Endothelial cell of umbilical vein (primary cell): ENCODE measurements at regions not wholly inside any gene's neighbourhood (a gene's known extent, or its start where the extent isn't known, plus 50 kb on each side); places are given as distances from the start of the nearest gene placed in this dataset.

Experiments used
- BruUV-seq: library from RNA; stranded (reverse); fragments of 400-500 nt; replicated peaks from 2 replicates; lab custom pipeline; 2021; lab: Mats Ljungman, UMichigan
- CTCF ChIA-PET: fragments of 300-600, 350-600 bp; sonication (Branson Sonifier 250); formaldehyde crosslinking; loops from one replicate; lab custom pipeline; 2021; ENCODE audit warnings: antibody characterized with exemption, inconsistent platforms; lab: Charles Lee
- POLR2A ChIA-PET: fragments of 300-600, 350-600 bp; sonication (Branson Sonifier 250); formaldehyde crosslinking; loops from one replicate; lab custom pipeline; 2021; ENCODE audit warnings: antibody characterized with exemption, inconsistent platforms; lab: Charles Lee
- DNase-seq: peaks from one replicate; pipeline ENCODE4 v3.0.0-alpha.2; 2011; ENCODE audit warnings: low read depth, low spot score
- FAIRE-seq: peaks from 2 replicates; lab custom pipeline; 2011; peaks lifted over from hg19 to GRCh38; lab: Jason Lieb, UNC
- H2AFZ ChIP-seq: 2 replicates; pipeline ENCODE4 v1.6.0; 2012; ENCODE audit warnings: low read depth, low read length, control low read depth, inconsistent platforms
- H3K27ac ChIP-seq: 2 replicates; pipeline ENCODE4 v1.5.1; 2011; ENCODE audit warnings: low read depth, mild to moderate bottlenecking, control low read depth, low read length, moderate library complexity; ENCODE audit not compliant: insufficient read depth
- H3K27me3 ChIP-seq, 2 experiments: 2 replicates each; pipeline versions ENCODE4 v1.6.0 to v1.6.1; 2011; ENCODE audit warnings: low read length in 2 of 2, mixed read lengths in 1 of 2; ENCODE audit not compliant: control insufficient read depth in 2 of 2, insufficient read depth in 2 of 2
- H3K36me3 ChIP-seq, 2 experiments: 2 replicates in 1 of 2; 3 replicates in 1 of 2; pipeline ENCODE4 v1.5.1; 2011; ENCODE audit warnings: low read length in 2 of 2, mild to moderate bottlenecking in 1 of 2, moderate library complexity in 1 of 2; ENCODE audit not compliant: control insufficient read depth in 2 of 2, insufficient read depth in 2 of 2; ENCODE audit errors: extremely low read depth in 1 of 2
- H3K4me1 ChIP-seq: 3 replicates; pipeline ENCODE4 v1.5.1; 2011; ENCODE audit warnings: mild to moderate bottlenecking, low read length; ENCODE audit not compliant: control insufficient read depth, insufficient read depth; ENCODE audit errors: extremely low read depth
- H3K4me2 ChIP-seq: 2 replicates; pipeline ENCODE4 v1.6.1; 2011; ENCODE audit warnings: low read length, control low read depth, mixed read lengths; ENCODE audit not compliant: insufficient read depth
- H3K4me3 ChIP-seq, 3 experiments: fragments of 200-600 bp in 1 of 3; sonication (generic), shearing (Covaris generic) in 1 of 3; replicated peaks in 1 of 3; 2 replicates each; pipeline ENCODE4 v1.5.1; 2011 to 2016; ENCODE audit warnings: control low read depth in 3 of 3, low read length in 3 of 3, mild to moderate bottlenecking in 2 of 3, inconsistent platforms in 1 of 3, low read depth in 1 of 3, moderate library complexity in 1 of 3; ENCODE audit not compliant: insufficient read depth in 1 of 3
- H3K79me2 ChIP-seq: 2 replicates; pipeline ENCODE4 v1.6.0; 2012; ENCODE audit warnings: low read length, inconsistent platforms; ENCODE audit not compliant: control insufficient read depth, insufficient read depth
- H3K9ac ChIP-seq: replicated peaks from 2 replicates; pipeline ENCODE3; 2011; ENCODE audit warnings: low read length, control low read depth; ENCODE audit not compliant: insufficient read depth; ENCODE audit errors: extremely low read depth
- H3K9me1 ChIP-seq: replicated peaks from 3 replicates; pipeline ENCODE4 v1.6.0; 2011; ENCODE audit warnings: mild to moderate bottlenecking, low read length; ENCODE audit not compliant: control insufficient read depth, insufficient read depth; ENCODE audit errors: extremely low read depth
- H3K9me3 ChIP-seq: replicated peaks from 2 replicates; pipeline ENCODE4 v1.5.1; 2012; ENCODE audit warnings: low read length, inconsistent platforms; ENCODE audit not compliant: control insufficient read depth, insufficient read depth
- H4K20me1 ChIP-seq: replicated peaks from 2 replicates; pipeline ENCODE3; 2011; ENCODE audit warnings: mild to moderate bottlenecking, low read length; ENCODE audit not compliant: control insufficient read depth, insufficient read depth; ENCODE audit errors: extremely low read depth
- CTCF ChIP-seq, 2 donors: IDR thresholded peaks; 1 replicate in 1 of 2; 2 replicates in 1 of 2; pipeline ENCODE4 v1.5.1; 2011; ENCODE audit warnings: low read length in 2 of 2, mild to moderate bottlenecking in 2 of 2, moderate library complexity in 2 of 2, control low read depth in 1 of 2, inconsistent platforms in 1 of 2, low read depth in 1 of 2; ENCODE audit not compliant: insufficient read depth in 1 of 2; ENCODE audit errors: extremely low read depth in 1 of 2
- EZH2 ChIP-seq: IDR thresholded peaks from 2 replicates; pipeline ENCODE4 v1.6.1; 2012; ENCODE audit warnings: borderline replicate concordance, low read depth, mild to moderate bottlenecking, moderate library complexity, low read length, inconsistent platforms; ENCODE audit not compliant: severe bottlenecking
- FOS ChIP-seq: IDR thresholded peaks from 2 replicates; pipeline ENCODE4 v1.6.1; 2011; ENCODE audit warnings: mild to moderate bottlenecking, low read length, moderate library complexity, borderline replicate concordance; ENCODE audit not compliant: insufficient read depth
- GATA2 ChIP-seq: IDR thresholded peaks from 2 replicates; pipeline ENCODE4 v1.7.0; 2011; ENCODE audit warnings: low read depth, mild to moderate bottlenecking, moderate library complexity, mixed read lengths, low read length; ENCODE audit not compliant: insufficient read length, insufficient read depth
- JUN ChIP-seq: IDR thresholded peaks from 2 replicates; pipeline ENCODE4 v1.6.1; 2011; ENCODE audit warnings: borderline replicate concordance, low read depth; ENCODE audit not compliant: insufficient read length, insufficient read depth
- MYC ChIP-seq: IDR thresholded peaks from one replicate; pipeline ENCODE4 v1.6.1; 2011; ENCODE audit warnings: mild to moderate bottlenecking, low read depth, low read length
- POLR2A ChIP-seq: IDR thresholded peaks from 2 replicates; pipeline ENCODE4 v1.6.1; 2012; ENCODE audit warnings: low read depth, mild to moderate bottlenecking, control low read depth, low read length
- POLR2AphosphoS5 ChIP-seq: IDR thresholded peaks from 2 replicates; pipeline ENCODE4 v1.6.1; 2012; ENCODE audit warnings: low read depth, mild to moderate bottlenecking, control low read depth, low read length, moderate library complexity; ENCODE audit not compliant: insufficient read depth
- dilution Hi-C: fragments of 300-500 bp; cut with MboI; formaldehyde crosslinking; loops from one replicate; pipeline ENCODE4 v1.15.0; 2019; ENCODE audit warnings: low sequenced_read_pairs; ENCODE audit not compliant: extremely low pct_ligation_motif_present
- intact Hi-C: fragments of 100-400 bp; cut with micrococcal nuclease; formaldehyde crosslinking; loops from one replicate; pipeline ENCODE4 v1.10.0; 2022
- TF ChIP-seq, protein P1 (sequence below): IDR thresholded peaks from 2 replicates; pipeline ENCODE4 v1.6.1; 2011; ENCODE audit not compliant: insufficient read depth, insufficient read length

GRCh38 chr1:201766131-201766866 lies 62.7 kb upstream of the IPO9 start:
- peaks cover 0 to 2% of the 10 kb centered on the region in 2 experiments for H3K36me3 ChIP-seq
- ChIA-PET CTCF (interaction anchor here (0.7 to 1.8 kb wide), 8 partner anchors 9 to 57 kb away, joined by 3 to 9 read pairs (median 4); no protein-coding TSS in a partner anchor), POLR2A (no interaction called here)
- no peaks in the 10 kb centered on the region for H3K9me3 ChIP-seq
- BruUV-seq, result no TSS peak
- no peaks in the 10 kb centered on the region for H3K9me1 ChIP-seq
- peaks cover 76% of the 10 kb centered on the region for H3K79me2 ChIP-seq
- no peak overlapping the region for H3K9ac ChIP-seq
- no peaks in the 10 kb centered on the region for H4K20me1 ChIP-seq
- no peak overlapping the region for H3K4me2 ChIP-seq
- no peak for TF ChIP-seq JUN
- TF ChIP-seq GATA2, result peak; percentile 18
- FAIRE-seq, result no peak
- intact Hi-C loops (no loop called here), dilution Hi-C loops (no loop called here)
- H3K4me3 ChIP-seq, result no peak overlapping the region
- DNase-seq, result no peak
- no peak overlapping the region for H2AFZ ChIP-seq
- H3K27me3 ChIP-seq, result no peaks in the 10 kb centered on the region
- H3K27ac ChIP-seq, result no peak overlapping the region
- H3K4me1 ChIP-seq, result peaks cover 17% of the 10 kb centered on the region

- dilution Hi-C loops, result no loop called here
- H3K4me3 ChIP-seq, result no peak overlapping the region
- ChIA-PET POLR2A (no interaction called here), CTCF (interaction anchor here (1.3 kb wide), 1 partner anchor 19 kb away, joined by 5 read pairs; no protein-coding TSS in a partner anchor)
- no peak overlapping the region for H3K4me2 ChIP-seq
- no TSS peak for BruUV-seq
- TF ChIP-seq, protein P1, sequence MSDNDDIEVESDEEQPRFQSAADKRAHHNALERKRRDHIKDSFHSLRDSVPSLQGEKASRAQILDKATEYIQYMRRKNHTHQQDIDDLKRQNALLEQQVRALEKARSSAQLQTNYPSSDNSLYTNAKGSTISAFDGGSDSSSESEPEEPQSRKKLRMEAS, result no peak
- no peak for TF ChIP-seq EZH2
- TF ChIP-seq MYC, result no peak
- no peak for TF ChIP-seq CTCF (IDR thresholded peaks at IDR 0.05; ENCODE audit: extremely low read depth in 1 of 2, insufficient read depth in 1 of 2, low read depth in 1 of 2, low read length in 2 of 2)
- TF ChIP-seq POLR2A, result no peak
- no peak for TF ChIP-seq FOS
- no peak for TF ChIP-seq GATA2
- TF ChIP-seq POLR2AphosphoS5, result no peak
- TF ChIP-seq JUN, result no peak
- peaks cover 20% of the 10 kb centered on the region for H3K4me1 ChIP-seq
- no peaks in the 10 kb centered on the region for H3K9me1 ChIP-seq
- H3K36me3 ChIP-seq, result peaks cover 0 to 2% of the 10 kb centered on the region in 2 experiments
- DNase-seq (no peak), FAIRE-seq (no peak)
- no peak overlapping the region for H2AFZ ChIP-seq
- H3K9me3 ChIP-seq, result no peaks in the 10 kb centered on the region
- no peak overlapping the region for H3K9ac ChIP-seq
- intact Hi-C loops, result no loop called here
- no peaks in the 10 kb centered on the region for H3K27me3 ChIP-seq
- H4K20me1 ChIP-seq, result no peaks in the 10 kb centered on the region
- no peak overlapping the region for H3K27ac ChIP-seq
- peaks cover 74% of the 10 kb centered on the region for H3K79me2 ChIP-seq
Observed at GRCh38 chr1:201767339-201767738, 61.6 kb upstream of the IPO9 start.
